Memory B cell (primary cell): ENCODE measurements at regions not wholly inside any gene's neighbourhood (a gene's known extent, or its start where the extent isn't known, plus 50 kb on each side); places are given as distances from the start of the nearest gene placed in this dataset.
"Not testable (repeated sequence)": the region's sequence is repeated elsewhere in the genome, so short reads cannot be mapped to it uniquely, and the experiment has no call there.

ENCODE experiments used
- ATAC-seq: fragments of 150-1000 bp; cut with Tn5 transposase; 2 replicates; pipeline ENCODE4 v1.10.0; 2021; ENCODE audit warnings: low read depth, mild to moderate bottlenecking, moderate library complexity
- DNase-seq, 2 donors: peaks; one replicate each; pipeline ENCODE4 v3.0.0; 2022; ENCODE audit warnings: low spot score in 2 of 2
- H3K27ac Mint-ChIP-seq: one replicate; pipeline ENCODE4 v1.8.0; 2022; ENCODE audit warnings: mild to moderate bottlenecking, moderate library complexity, mixed read lengths
- H3K27me3 Mint-ChIP-seq: one replicate; pipeline ENCODE4 v1.8.0; 2022; ENCODE audit warnings: mixed read lengths
- H3K36me3 Mint-ChIP-seq: one replicate; pipeline ENCODE4 v1.8.0; 2022; ENCODE audit warnings: mild to moderate bottlenecking, mixed read lengths
- H3K4me1 Mint-ChIP-seq: one replicate; pipeline ENCODE4 v1.8.0; 2022; ENCODE audit warnings: mixed read lengths
- H3K4me3 Mint-ChIP-seq: one replicate; pipeline ENCODE4 v1.8.0; 2022; ENCODE audit warnings: mild to moderate bottlenecking, moderate library complexity, mixed read lengths
- H3K9me3 Mint-ChIP-seq: one replicate; pipeline ENCODE4 v1.8.0; 2022; ENCODE audit warnings: mixed read lengths

DNA sequence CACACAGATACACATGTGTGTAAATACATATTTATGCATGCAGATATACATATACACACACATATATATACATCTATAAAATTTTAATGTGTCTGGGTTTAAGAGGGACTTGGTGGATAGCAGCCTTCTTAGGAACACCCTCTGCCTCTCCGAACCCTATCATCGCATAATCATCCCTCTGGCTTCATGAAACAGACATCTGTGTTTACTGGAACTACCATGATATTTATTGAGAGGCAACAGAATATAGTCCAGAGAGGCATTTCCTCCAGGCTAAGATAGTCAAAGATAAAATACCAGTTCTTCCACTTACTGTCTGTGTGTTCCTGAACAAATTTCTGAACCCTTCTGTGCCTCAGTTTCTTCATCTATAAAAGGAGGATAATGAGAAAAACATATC, 239.0 kb upstream of the FANCL start:
- H3K36me3 Mint-ChIP-seq = no peaks in the 10 kb centered on the region
- H3K9me3 Mint-ChIP-seq = no peaks in the 10 kb centered on the region
- no peak for DNase-seq
- no peaks in the 10 kb centered on the region for H3K4me1 Mint-ChIP-seq
- no peak overlapping the region for H3K4me3 Mint-ChIP-seq
- ATAC-seq = no peak
- peaks cover 12% of the 10 kb centered on the region for H3K27me3 Mint-ChIP-seq
- no peak overlapping the region for H3K27ac Mint-ChIP-seq

DNA sequence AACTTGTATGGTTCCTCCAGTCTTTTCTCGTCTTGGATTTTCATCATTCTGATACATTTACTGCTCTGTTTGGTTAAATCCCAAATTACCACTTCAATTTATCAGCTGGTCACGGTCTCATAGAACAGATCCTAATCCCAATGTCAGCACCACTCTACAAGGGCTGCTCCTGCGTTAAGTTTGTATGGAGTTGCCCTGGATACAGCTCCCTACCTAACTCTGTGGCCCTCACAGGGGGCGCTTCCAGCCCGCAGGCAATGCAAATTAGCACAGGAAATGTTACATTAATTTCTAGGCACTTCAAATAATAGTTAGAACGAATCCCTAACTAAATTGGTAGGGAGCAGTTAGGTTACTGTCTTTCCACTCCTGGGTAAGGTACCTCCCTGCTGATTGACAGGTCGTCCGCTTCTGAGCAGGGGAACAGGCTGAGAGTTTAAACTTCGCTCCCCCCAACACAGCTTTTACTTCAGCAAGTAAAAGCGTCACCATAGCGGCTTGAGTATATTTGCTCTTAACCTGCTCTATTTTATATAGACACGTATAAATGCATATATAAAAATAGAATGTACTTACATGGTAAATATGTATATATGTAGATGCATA, 238.5 kb upstream of the FANCL start:
- H3K27me3 Mint-ChIP-seq = peaks cover 12% of the 10 kb centered on the region
- no peak for ATAC-seq
- no peak overlapping the region for H3K27ac Mint-ChIP-seq
- H3K4me1 Mint-ChIP-seq = no peaks in the 10 kb centered on the region
- H3K36me3 Mint-ChIP-seq = no peaks in the 10 kb centered on the region
- no peaks in the 10 kb centered on the region for H3K9me3 Mint-ChIP-seq
- DNase-seq = no peak
- H3K4me3 Mint-ChIP-seq = no peak overlapping the region

DNA sequence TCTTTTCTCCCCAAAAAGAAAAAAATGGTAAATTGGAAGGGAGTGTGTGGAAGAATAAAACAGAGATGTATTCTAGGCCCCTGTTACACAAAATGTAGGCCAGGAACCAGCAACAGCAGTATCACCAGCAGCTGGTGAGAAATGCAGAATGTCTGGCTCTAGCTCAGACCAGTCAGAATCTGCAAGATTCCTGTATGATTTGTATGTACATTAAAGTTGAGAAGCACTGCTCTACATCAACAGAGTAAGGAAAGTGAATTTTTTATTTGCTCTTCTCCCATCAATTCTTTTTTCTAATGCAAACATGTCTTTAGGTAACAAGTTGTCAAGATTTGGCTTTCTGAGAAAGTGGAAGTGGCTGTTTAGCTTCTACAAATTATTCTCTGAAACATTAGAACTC, 235.4 kb upstream of the FANCL start:
- Mint-ChIP-seq H3K27ac (no peak overlapping the region), H3K27me3 (peaks cover 4% of the 10 kb centered on the region), H3K9me3 (peaks cover 1% of the 10 kb centered on the region), H3K4me3 (no peak overlapping the region), H3K4me1 (no peaks in the 10 kb centered on the region), H3K36me3 (no peaks in the 10 kb centered on the region)
- DNase-seq = no peak
- ATAC-seq = no peak

- Mint-ChIP-seq H3K4me1 (no peaks in the 10 kb centered on the region), H3K27me3 (peaks cover 1% of the 10 kb centered on the region), H3K9me3 (peaks cover 1% of the 10 kb centered on the region), H3K36me3 (no peaks in the 10 kb centered on the region), H3K4me3 (no peak overlapping the region), H3K27ac (no peak overlapping the region)
- ATAC-seq (no peak), DNase-seq (no peak)
Observed at GRCh38 chr2:58475756-58476155, 234.6 kb upstream of the FANCL start.

- Mint-ChIP-seq H3K27me3 (peaks cover 1% of the 10 kb centered on the region), H3K4me3 (no peak overlapping the region), H3K9me3 (peaks cover 1% of the 10 kb centered on the region), H3K4me1 (no peaks in the 10 kb centered on the region), H3K36me3 (no peaks in the 10 kb centered on the region), H3K27ac (no peak overlapping the region)
- DNase-seq = no peak
- no peak for ATAC-seq
Observed at GRCh38 chr2:58473165-58473564, 232.0 kb upstream of the FANCL start.

GRCh38 chr2:58466804-58467203, 225.7 kb upstream of the FANCL start:
- Mint-ChIP-seq H3K36me3 (no peaks in the 10 kb centered on the region), H3K4me1 (no peaks in the 10 kb centered on the region), H3K9me3 (no peaks in the 10 kb centered on the region), H3K27me3 (peaks cover 3% of the 10 kb centered on the region), H3K4me3 (no peak overlapping the region), H3K27ac (no peak overlapping the region)
- DNase-seq (no peak), ATAC-seq (peak; percentile 32)

- DNase-seq, H3K27ac Mint-ChIP-seq, H3K4me3 Mint-ChIP-seq, H3K9me3 Mint-ChIP-seq, H3K36me3 Mint-ChIP-seq, H3K4me1 Mint-ChIP-seq, H3K27me3 Mint-ChIP-seq, ATAC-seq: not testable (repeated sequence)
Observed at GRCh38 chr2:58466021-58466420, 224.9 kb upstream of the FANCL start.

- no peaks in the 10 kb centered on the region for H3K4me1 Mint-ChIP-seq
- H3K36me3 Mint-ChIP-seq = no peaks in the 10 kb centered on the region
- DNase-seq (no peak), ATAC-seq (no peak)
- no peaks in the 10 kb centered on the region for H3K9me3 Mint-ChIP-seq
- no peak overlapping the region for H3K4me3 Mint-ChIP-seq
- H3K27ac Mint-ChIP-seq = no peak overlapping the region
- H3K27me3 Mint-ChIP-seq = peaks cover 3% of the 10 kb centered on the region
Observed at GRCh38 chr2:58460670-58461069, 219.5 kb upstream of the FANCL start.

GRCh38 chr2:58449286-58450010, 208.3 kb upstream of the FANCL start:
- H3K36me3 Mint-ChIP-seq = no peaks in the 10 kb centered on the region
- no peak overlapping the region for H3K4me3 Mint-ChIP-seq
- ATAC-seq (peak; percentile 93), DNase-seq (no peak)
- no peak overlapping the region for H3K27ac Mint-ChIP-seq
- H3K9me3 Mint-ChIP-seq = no peaks in the 10 kb centered on the region
- H3K27me3 Mint-ChIP-seq = peaks cover 3% of the 10 kb centered on the region
- peaks cover 9% of the 10 kb centered on the region for H3K4me1 Mint-ChIP-seq

DNA sequence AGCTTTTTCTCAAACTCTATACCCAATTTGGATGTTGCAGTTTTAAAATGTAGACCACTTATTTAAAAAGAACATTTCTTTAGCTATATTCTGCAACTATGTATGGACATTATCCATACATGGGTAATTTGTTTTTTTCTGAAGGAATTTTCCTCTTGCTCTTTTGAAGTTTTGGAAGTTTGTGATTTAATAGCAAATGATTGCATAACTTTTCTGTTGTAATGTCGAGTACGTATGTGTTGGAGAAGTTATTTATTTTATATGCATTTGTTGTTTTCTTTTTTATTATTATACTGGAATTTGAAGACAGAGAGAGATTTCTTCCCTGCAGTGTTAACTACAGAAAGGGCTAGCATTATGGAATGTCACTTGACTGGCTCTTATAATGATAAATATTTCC, 207.7 kb upstream of the FANCL start:
- Mint-ChIP-seq H3K27me3 (peaks cover 3% of the 10 kb centered on the region), H3K4me1 (peaks cover 9% of the 10 kb centered on the region), H3K9me3 (no peaks in the 10 kb centered on the region), H3K27ac (no peak overlapping the region), H3K4me3 (no peak overlapping the region), H3K36me3 (no peaks in the 10 kb centered on the region)
- no peak for DNase-seq
- ATAC-seq = no peak

- ATAC-seq = peak; percentile 13
- H3K4me3 Mint-ChIP-seq = no peak overlapping the region
- peaks cover 5% of the 10 kb centered on the region for H3K27me3 Mint-ChIP-seq
- DNase-seq = no peak
- no peaks in the 10 kb centered on the region for H3K36me3 Mint-ChIP-seq
- no peak overlapping the region for H3K27ac Mint-ChIP-seq
- peaks cover 9% of the 10 kb centered on the region for H3K4me1 Mint-ChIP-seq
- H3K9me3 Mint-ChIP-seq = no peaks in the 10 kb centered on the region
Observed at GRCh38 chr2:58448065-58448507, 207.0 kb upstream of the FANCL start.

DNA sequence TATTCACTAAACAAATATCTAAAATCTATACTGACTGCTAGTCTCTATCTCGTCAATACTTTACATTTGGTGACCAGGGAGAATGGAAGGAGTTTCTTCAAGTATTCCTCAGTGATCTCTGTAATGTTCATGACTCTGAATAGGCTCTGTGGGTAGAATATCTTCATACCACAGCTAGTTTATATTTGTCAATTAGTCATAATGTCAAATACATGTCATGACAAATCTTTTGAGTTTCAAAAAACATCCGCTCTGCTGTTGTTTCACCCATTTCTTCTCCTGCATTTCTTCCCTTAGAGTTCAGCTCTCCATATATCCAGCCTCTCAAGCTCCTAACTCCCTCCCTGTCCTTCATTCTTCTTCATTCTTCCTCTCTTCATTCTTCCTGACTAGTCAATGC, 206.5 kb upstream of the FANCL start:
- no peak overlapping the region for H3K4me3 Mint-ChIP-seq
- H3K27me3 Mint-ChIP-seq = peaks cover 5% of the 10 kb centered on the region
- no peaks in the 10 kb centered on the region for H3K9me3 Mint-ChIP-seq
- peaks cover 9% of the 10 kb centered on the region for H3K4me1 Mint-ChIP-seq
- H3K36me3 Mint-ChIP-seq = no peaks in the 10 kb centered on the region
- DNase-seq (no peak), ATAC-seq (no peak)
- H3K27ac Mint-ChIP-seq = no peak overlapping the region

GRCh38 chr2:58441643-58442042, 200.5 kb upstream of the FANCL start:
- H3K36me3 Mint-ChIP-seq = no peaks in the 10 kb centered on the region
- no peaks in the 10 kb centered on the region for H3K9me3 Mint-ChIP-seq
- peaks cover 7% of the 10 kb centered on the region for H3K27me3 Mint-ChIP-seq
- H3K4me1 Mint-ChIP-seq = no peaks in the 10 kb centered on the region
- DNase-seq = no peak
- no peak overlapping the region for H3K27ac Mint-ChIP-seq
- no peak overlapping the region for H3K4me3 Mint-ChIP-seq
- ATAC-seq = no peak

GRCh38 chr2:58436872-58437271, 195.7 kb upstream of the FANCL start:
- Mint-ChIP-seq H3K4me3 (no peak overlapping the region), H3K27me3 (peaks cover 6% of the 10 kb centered on the region), H3K36me3 (no peaks in the 10 kb centered on the region), H3K4me1 (no peaks in the 10 kb centered on the region), H3K9me3 (no peaks in the 10 kb centered on the region), H3K27ac (no peak overlapping the region)
- no peak for DNase-seq
- ATAC-seq = no peak

DNA sequence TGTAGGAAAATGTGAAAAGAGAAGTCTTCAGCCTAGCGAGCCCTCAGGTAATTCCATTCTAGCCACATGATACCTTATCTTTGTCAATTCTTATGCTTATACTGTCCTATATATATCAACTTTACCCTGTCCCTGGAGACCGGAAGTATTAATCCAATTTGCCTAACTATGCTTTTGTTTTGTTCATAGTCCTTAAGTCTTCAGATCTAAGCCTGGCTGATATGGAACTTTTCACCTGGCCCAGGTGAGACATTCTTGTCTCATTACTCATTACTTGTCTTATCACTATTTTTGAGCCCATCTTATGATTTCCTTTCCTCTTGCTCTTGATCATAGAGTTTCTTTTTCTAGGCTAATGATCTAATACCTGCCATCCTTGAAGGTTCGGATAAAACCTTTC, 194.1 kb upstream of the FANCL start:
- Mint-ChIP-seq H3K9me3 (no peaks in the 10 kb centered on the region), H3K4me1 (no peaks in the 10 kb centered on the region), H3K4me3 (no peak overlapping the region), H3K36me3 (no peaks in the 10 kb centered on the region), H3K27ac (no peak overlapping the region), H3K27me3 (peaks cover 10% of the 10 kb centered on the region)
- ATAC-seq = no peak
- DNase-seq = no peak
